IMR-90 (cell line): ENCODE measurements at regions not wholly inside any gene's neighbourhood (a gene's known extent, or its start where the extent isn't known, plus 50 kb on each side); places are given as distances from the start of the nearest gene placed in this dataset.

Source experiments
- ATAC-seq: fragments of 200-7000 bp; cut with Tn5 transposase; 2 replicates; pipeline ENCODE4 v1.9.1; 2020; ENCODE audit warnings: low read depth, mild to moderate bottlenecking, moderate library complexity
- BruUV-seq: library from RNA; stranded (reverse); fragments of 400-500 nt; replicated peaks from 2 replicates; lab custom pipeline; 2021; lab: Mats Ljungman, UMichigan
- CTCF ChIA-PET: fragments of 300-600 bp; formaldehyde crosslinking; extraction: SDS; loops from one replicate; lab custom pipeline; 2021; ENCODE audit warnings: antibody characterized with exemption; lab: Yijun Ruan, JAX
- POLR2A ChIA-PET: fragments of 300-600 bp; sonication (Branson Sonifier 250); formaldehyde crosslinking; loops from one replicate; lab custom pipeline; 2022; ENCODE audit warnings: antibody characterized with exemption; ENCODE audit not compliant: unreplicated experiment; lab: Charles Lee
- DNase-seq: peaks from one replicate; pipeline ENCODE4 v3.0.0; 2013
- H2AFZ ChIP-seq: replicated peaks from 2 replicates; pipeline ENCODE3; 2013; ENCODE audit warnings: low read length, mild to moderate bottlenecking; ENCODE audit not compliant: poor library complexity
- H2AK5ac ChIP-seq: 2 replicates; pipeline ENCODE4 v1.6.1; 2013; ENCODE audit warnings: low read depth, low read length, inconsistent platforms
- H2AK9ac ChIP-seq: replicated peaks from 2 replicates; pipeline ENCODE3; 2013; ENCODE audit warnings: mild to moderate bottlenecking, low read depth, low read length, moderate library complexity; ENCODE audit not compliant: poor library complexity
- H2BK120ac ChIP-seq: 2 replicates; pipeline ENCODE4 v1.6.1; 2013; ENCODE audit warnings: low read depth, low read length, inconsistent platforms
- H2BK15ac ChIP-seq: 3 replicates; pipeline ENCODE4 v1.6.1; 2013; ENCODE audit warnings: low read depth, low read length, inconsistent platforms
- H2BK20ac ChIP-seq: 2 replicates; pipeline ENCODE4 v1.6.1; 2013; ENCODE audit warnings: low read depth, mild to moderate bottlenecking, inconsistent platforms, low read length, moderate library complexity
- H2BK5ac ChIP-seq: 2 replicates; pipeline ENCODE4 v1.6.1; 2013; ENCODE audit warnings: mild to moderate bottlenecking, low read depth, low read length, inconsistent platforms; ENCODE audit not compliant: poor library complexity, severe bottlenecking
- H3K14ac ChIP-seq: replicated peaks from 2 replicates; pipeline ENCODE4 v1.6.1; 2013; ENCODE audit warnings: low read depth, low read length, inconsistent platforms
- H3K18ac ChIP-seq: 2 replicates; pipeline ENCODE4 v1.6.1; 2013; ENCODE audit warnings: low read depth, low read length, control low read depth
- H3K23ac ChIP-seq: 2 replicates; pipeline ENCODE4 v1.6.1; 2013; ENCODE audit warnings: low read depth, low read length, inconsistent platforms
- H3K27ac ChIP-seq: 2 replicates; pipeline ENCODE4 v1.5.1; 2013; ENCODE audit warnings: mild to moderate bottlenecking, control low read depth, low read length; ENCODE audit not compliant: insufficient read depth
- H3K27me3 ChIP-seq: 2 replicates; pipeline ENCODE4 v1.6.1; 2013; ENCODE audit warnings: low read length; ENCODE audit not compliant: control insufficient read depth, insufficient read depth
- H3K36me3 ChIP-seq: 2 replicates; pipeline ENCODE4 v1.6.1; 2013; ENCODE audit warnings: low read length, mixed read lengths; ENCODE audit not compliant: control insufficient read depth, insufficient read depth
- H3K4ac ChIP-seq: 2 replicates; pipeline ENCODE4 v1.6.1; 2013; ENCODE audit warnings: low read depth, low read length, inconsistent platforms
- H3K4me1 ChIP-seq: 2 replicates; pipeline ENCODE4 v1.6.1; 2013; ENCODE audit warnings: low read length, mixed read lengths; ENCODE audit not compliant: control insufficient read depth, insufficient read depth
- H3K4me2 ChIP-seq: 2 replicates; pipeline ENCODE4 v1.6.1; 2013; ENCODE audit warnings: low read depth, mild to moderate bottlenecking, control low read depth, low read length, moderate library complexity
- H3K4me3 ChIP-seq: 2 replicates; pipeline ENCODE4 v1.5.1; 2013; ENCODE audit warnings: low read depth, mild to moderate bottlenecking, control low read depth, low read length, moderate library complexity; ENCODE audit not compliant: insufficient read depth
- H3K56ac ChIP-seq: 2 replicates; pipeline ENCODE4 v1.6.1; 2013; ENCODE audit warnings: low read length, inconsistent platforms; ENCODE audit not compliant: insufficient read depth; ENCODE audit errors: extremely low read depth
- H3K79me1 ChIP-seq, 2 experiments: 2 replicates each; pipeline ENCODE4 v1.6.1; 2013; ENCODE audit warnings: low read length in 2 of 2, inconsistent platforms in 1 of 2, low read depth in 1 of 2
- H3K9ac ChIP-seq: 2 replicates; pipeline ENCODE4 v1.6.1; 2013; ENCODE audit warnings: low read depth, low read length, control low read depth
- H3K9me1 ChIP-seq: 2 replicates; pipeline ENCODE4 v1.6.1; 2013; ENCODE audit warnings: low read length, inconsistent platforms; ENCODE audit not compliant: insufficient read depth
- H3K9me3 ChIP-seq: 2 replicates; pipeline ENCODE4 v1.6.1; 2013; ENCODE audit warnings: low read length; ENCODE audit not compliant: control insufficient read depth, insufficient read depth
- H4K20me1 ChIP-seq: 2 replicates; pipeline ENCODE4 v1.6.1; 2013; ENCODE audit warnings: low read length, inconsistent platforms; ENCODE audit not compliant: insufficient read depth
- H4K5ac ChIP-seq: 2 replicates; pipeline ENCODE4 v1.6.1; 2013; ENCODE audit warnings: mild to moderate bottlenecking, low read depth, low read length, control low read depth
- H4K8ac ChIP-seq, 2 experiments: 2 replicates each; pipeline ENCODE4 v1.6.1; 2013; ENCODE audit warnings: low read depth in 2 of 2, low read length in 2 of 2, control low read depth in 1 of 2, inconsistent platforms in 1 of 2
- H4K91ac ChIP-seq: 2 replicates; pipeline ENCODE4 v1.6.1; 2013; ENCODE audit warnings: low read depth, low read length, inconsistent platforms; ENCODE audit not compliant: insufficient read depth
- BHLHE40 ChIP-seq: fragments of 150-350 bp; IDR thresholded peaks from 2 replicates; pipeline ENCODE4 v1.6.1; 2016; ENCODE audit warnings: mild to moderate bottlenecking, low read depth, low read length
- CEBPB ChIP-seq: IDR thresholded peaks from 2 replicates; pipeline ENCODE4 v1.6.1; 2012; ENCODE audit warnings: low read depth, low read length, improper control_type of control experiment
- CHD1 ChIP-seq: IDR thresholded peaks from 2 replicates; pipeline ENCODE4 v1.6.1; 2012; ENCODE audit warnings: low read depth, low read length, improper control_type of control experiment
- FOS ChIP-seq: fragments of 150-350 bp; IDR thresholded peaks from 2 replicates; pipeline ENCODE4 v1.6.1; 2016; ENCODE audit warnings: low read depth, low read length
- MAFK ChIP-seq: IDR thresholded peaks from 2 replicates; pipeline ENCODE4 v1.6.1; 2012; ENCODE audit warnings: low read depth, low read length, improper control_type of control experiment
- MXI1 ChIP-seq: IDR thresholded peaks from 2 replicates; pipeline ENCODE4 v1.6.1; 2012; ENCODE audit warnings: low read depth, mild to moderate bottlenecking, low read length, moderate library complexity, borderline replicate concordance
- NFE2L2 ChIP-seq: fragments of 150-350 bp; IDR thresholded peaks from 2 replicates; pipeline ENCODE4 v1.6.1; 2016; ENCODE audit warnings: low read depth, mild to moderate bottlenecking, low read length
- RFX5 ChIP-seq: IDR thresholded peaks from 2 replicates; pipeline ENCODE4 v1.8.0; 2012; ENCODE audit warnings: low read depth, mild to moderate bottlenecking, low read length, moderate library complexity
- SMC3 ChIP-seq: fragments of 150-350 bp; IDR thresholded peaks from 2 replicates; pipeline ENCODE4 v1.6.1; 2016; ENCODE audit warnings: low read depth, mild to moderate bottlenecking, antibody characterized with exemption, low read length, moderate library complexity
- WGBS, 2 experiments: methylation state at CpG; one replicate each; pipeline versions ENCODE4 v1.1.5 to v1.1.7; 2013; ENCODE audit warnings: missing lambda C conversion rate in 2 of 2; ENCODE audit not compliant: insufficient read length in 1 of 2; ENCODE audit errors: extremely low coverage in 2 of 2; 5-methylcytosine and 5-hydroxymethylcytosine counted together
- dilution Hi-C: fragments of 300-500 bp; cut with HindIII; formaldehyde crosslinking; loops from one replicate; pipeline ENCODE4 v1.14.3; 2018; ENCODE audit warnings: low sequenced_read_pairs; ENCODE audit not compliant: unreplicated experiment
- in situ Hi-C: fragments of 300-500 bp; cut with MboI; formaldehyde crosslinking; loops from 3 replicates; pipeline ENCODE4 v1.14.3; 2019; ENCODE audit warnings: low sequenced_read_pairs, inconsistent platforms, mixed read lengths
- intact Hi-C: fragments of 100-400 bp; cut with micrococcal nuclease; formaldehyde crosslinking; loops from 2 replicates; pipeline ENCODE4 v1.10.0; 2022
- TF ChIP-seq, protein P1 (sequence below): fragments of 150-350 bp; IDR thresholded peaks from 2 replicates; pipeline ENCODE4 v1.6.1; 2016; ENCODE audit warnings: low read depth, mild to moderate bottlenecking, low read length, moderate library complexity, borderline replicate concordance
- TF ChIP-seq, protein P2 (sequence below): conservative IDR thresholded peaks from 2 replicates; pipeline ENCODE4 v1.5.1; 2012; ENCODE audit warnings: mild to moderate bottlenecking, low read depth, low read length, improper control_type of control experiment

DNA sequence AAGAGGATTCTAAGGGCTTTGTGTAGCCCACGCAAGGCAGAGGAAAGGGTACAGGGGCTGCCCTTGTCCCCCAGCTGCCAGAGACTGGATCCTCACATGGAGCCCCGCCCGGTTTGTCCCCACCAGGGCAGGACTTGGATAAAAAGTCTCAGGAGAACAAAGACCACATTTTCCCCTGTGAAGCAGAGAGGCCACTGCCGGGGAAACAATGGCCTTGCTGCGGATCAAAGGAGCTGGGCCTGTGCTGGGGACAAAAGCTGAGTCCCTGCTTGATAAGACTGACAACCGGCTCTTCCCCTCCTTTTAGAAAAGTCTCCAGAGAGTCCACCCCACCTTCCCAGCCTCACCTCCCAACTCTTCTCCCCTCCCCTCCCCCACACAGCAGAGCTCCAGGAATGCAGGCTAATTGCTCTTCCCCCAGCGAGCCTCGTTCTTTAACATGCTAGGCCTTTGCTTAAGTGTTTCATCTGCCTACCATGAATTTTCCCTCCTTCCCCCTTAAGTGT, 142.4 kb downstream of the PLPP3 start:
- Histone ChIP-seq H3K4me3 (no peak overlapping the region), H4K20me1 (no peaks in the 10 kb centered on the region), H3K18ac (no peak overlapping the region; the same call in 1 of the 2 replicates), H3K14ac (no peak overlapping the region), H4K8ac (no peak overlapping the region), H2BK5ac (no peak overlapping the region), H3K4me2 (no peak overlapping the region), H3K4me1 (peaks cover 6% of the 10 kb centered on the region; the same call in 1 of the 2 replicates), H2BK120ac (no peak overlapping the region), H3K79me1 (no peaks in the 10 kb centered on the region), H3K9me1 (peaks cover 6% of the 10 kb centered on the region; the same call in 1 of the 2 replicates), H2BK15ac (no peak overlapping the region), H4K91ac (no peak overlapping the region), H3K56ac (no peak overlapping the region), H2AK9ac (no peak overlapping the region), H2BK20ac (no peak overlapping the region), H3K9me3 (no peaks in the 10 kb centered on the region), H3K27me3 (no peaks in the 10 kb centered on the region), H4K5ac (no peak overlapping the region; the same call in 1 of the 2 replicates), H3K4ac (no peak overlapping the region), H3K36me3 (no peaks in the 10 kb centered on the region), H3K23ac (no peak overlapping the region), H3K27ac (no peak overlapping the region), H2AFZ (no peak overlapping the region), H3K9ac (no peak overlapping the region), H2AK5ac (no peak overlapping the region)
- intact Hi-C loops, result no loop called here
- in situ Hi-C loops, result no loop called here
- POLR2A ChIA-PET, result no interaction called here
- 73% methylated on average over 2 of the region's 8 CpGs; no CpG with 5 or more reads in 1 of the 2 experiments for WGBS, 2 experiments
- TF ChIP-seq CEBPB (no peak), NFE2L2 (no peak), MAFK (no peak), FOS (no peak), BHLHE40 (no peak), SMC3 (no peak), MXI1 (no peak), CHD1 (no peak), RFX5 (no peak)
- TF ChIP-seq, protein P1, sequence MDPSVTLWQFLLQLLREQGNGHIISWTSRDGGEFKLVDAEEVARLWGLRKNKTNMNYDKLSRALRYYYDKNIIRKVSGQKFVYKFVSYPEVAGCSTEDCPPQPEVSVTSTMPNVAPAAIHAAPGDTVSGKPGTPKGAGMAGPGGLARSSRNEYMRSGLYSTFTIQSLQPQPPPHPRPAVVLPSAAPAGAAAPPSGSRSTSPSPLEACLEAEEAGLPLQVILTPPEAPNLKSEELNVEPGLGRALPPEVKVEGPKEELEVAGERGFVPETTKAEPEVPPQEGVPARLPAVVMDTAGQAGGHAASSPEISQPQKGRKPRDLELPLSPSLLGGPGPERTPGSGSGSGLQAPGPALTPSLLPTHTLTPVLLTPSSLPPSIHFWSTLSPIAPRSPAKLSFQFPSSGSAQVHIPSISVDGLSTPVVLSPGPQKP, result no peak
- TF ChIP-seq, protein P2, sequence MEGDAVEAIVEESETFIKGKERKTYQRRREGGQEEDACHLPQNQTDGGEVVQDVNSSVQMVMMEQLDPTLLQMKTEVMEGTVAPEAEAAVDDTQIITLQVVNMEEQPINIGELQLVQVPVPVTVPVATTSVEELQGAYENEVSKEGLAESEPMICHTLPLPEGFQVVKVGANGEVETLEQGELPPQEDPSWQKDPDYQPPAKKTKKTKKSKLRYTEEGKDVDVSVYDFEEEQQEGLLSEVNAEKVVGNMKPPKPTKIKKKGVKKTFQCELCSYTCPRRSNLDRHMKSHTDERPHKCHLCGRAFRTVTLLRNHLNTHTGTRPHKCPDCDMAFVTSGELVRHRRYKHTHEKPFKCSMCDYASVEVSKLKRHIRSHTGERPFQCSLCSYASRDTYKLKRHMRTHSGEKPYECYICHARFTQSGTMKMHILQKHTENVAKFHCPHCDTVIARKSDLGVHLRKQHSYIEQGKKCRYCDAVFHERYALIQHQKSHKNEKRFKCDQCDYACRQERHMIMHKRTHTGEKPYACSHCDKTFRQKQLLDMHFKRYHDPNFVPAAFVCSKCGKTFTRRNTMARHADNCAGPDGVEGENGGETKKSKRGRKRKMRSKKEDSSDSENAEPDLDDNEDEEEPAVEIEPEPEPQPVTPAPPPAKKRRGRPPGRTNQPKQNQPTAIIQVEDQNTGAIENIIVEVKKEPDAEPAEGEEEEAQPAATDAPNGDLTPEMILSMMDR, result no peak
- CTCF ChIA-PET, result interaction anchor here (0.6 kb wide), 1 partner anchor 25 kb away, joined by 3 read pairs; no protein-coding TSS in a partner anchor
- no peak for DNase-seq
- BruUV-seq, result no TSS peak
- dilution Hi-C loops, result no loop called here
- no peak for ATAC-seq
